PC-3 (cell line): ENCODE measurements at regions not wholly inside any gene's neighbourhood (a gene's known extent, or its start where the extent isn't known, plus 50 kb on each side); places are given as distances from the start of the nearest gene placed in this dataset.

Experiments
- ATAC-seq: fragments of 200-7000 bp; cut with Tn5 transposase; 2 replicates; pipeline ENCODE4 v1.9.1; 2020; ENCODE audit warnings: mild to moderate bottlenecking, moderate library complexity
- BruUV-seq: library from RNA; stranded (reverse); fragments of 400-500 nt; replicated peaks from 2 replicates; lab custom pipeline; 2021; lab: Mats Ljungman, UMichigan
- CTCF ChIA-PET: fragments of 300-600 bp; sonication (Branson Sonifier 250); formaldehyde crosslinking; loops from one replicate; lab custom pipeline; 2022; ENCODE audit warnings: antibody characterized with exemption; lab: Charles Lee
- POLR2A ChIA-PET: fragments of 300-600 bp; sonication (Branson Sonifier 250); formaldehyde crosslinking; loops from one replicate; lab custom pipeline; 2022; ENCODE audit warnings: antibody characterized with exemption; ENCODE audit not compliant: unreplicated experiment; lab: Charles Lee
- DNase-seq: peaks from one replicate; pipeline ENCODE4 v3.0.0-alpha.2; 2015
- H2AFZ ChIP-seq: fragments of 300-600 bp; sonication (generic); 2 replicates; pipeline ENCODE4 v1.6.0; 2016; ENCODE audit warnings: antibody characterized with exemption, low read length
- H3F3A ChIP-seq: fragments of 300-600 bp; sonication (generic); one replicate; pipeline ENCODE4 v1.6.0; 2017; ENCODE audit warnings: antibody characterized with exemption, low read length, control low read depth, mild to moderate bottlenecking; ENCODE audit not compliant: unreplicated experiment
- H3K27ac ChIP-seq: fragments of 300-600 bp; sonication (generic); 2 replicates; pipeline ENCODE4 v1.5.1; 2016; ENCODE audit warnings: mild to moderate bottlenecking, low read length
- H3K27me3 ChIP-seq: fragments of 300-600 bp; sonication (generic); 2 replicates; pipeline ENCODE4 v1.6.1; 2016; ENCODE audit warnings: low read length, mixed read lengths
- H3K36me3 ChIP-seq: fragments of 300-600 bp; sonication (generic); 2 replicates; pipeline ENCODE4 v1.6.1; 2016; ENCODE audit warnings: low read depth, mixed run types, low read length, mixed read lengths
- H3K4me1 ChIP-seq: fragments of 300-600 bp; sonication (generic); 2 replicates; pipeline ENCODE4 v1.5.1; 2016; ENCODE audit warnings: low read length; ENCODE audit not compliant: insufficient read depth
- H3K4me2 ChIP-seq: fragments of 300-600 bp; sonication (generic); 2 replicates; pipeline ENCODE4 v1.6.0; 2016; ENCODE audit warnings: low read length
- H3K4me3 ChIP-seq: fragments of 300-600 bp; sonication (generic); 2 replicates; pipeline ENCODE4 v1.5.1; 2016; ENCODE audit warnings: mild to moderate bottlenecking, low read length, mixed read lengths
- H3K79me2 ChIP-seq: fragments of 300-600 bp; sonication (generic); 2 replicates; pipeline ENCODE4 v1.6.1; 2017; ENCODE audit warnings: low read length, mixed read lengths
- H3K9ac ChIP-seq: fragments of 300-600 bp; sonication (generic); 2 replicates; pipeline ENCODE4 v1.6.0; 2016; ENCODE audit warnings: mild to moderate bottlenecking, low read length
- H3K9me2 ChIP-seq: fragments of 300-600 bp; sonication (generic); replicated peaks from 2 replicates; pipeline ENCODE4 v1.6.1; 2016; ENCODE audit warnings: mixed run types, low read length, mixed read lengths
- H3K9me3 ChIP-seq: fragments of 300-600 bp; sonication (generic); 2 replicates; pipeline ENCODE4 v1.6.1; 2016; ENCODE audit warnings: low read length, mixed read lengths
- H4K20me1 ChIP-seq: fragments of 300-600 bp; sonication (generic); 2 replicates; pipeline ENCODE4 v1.6.1; 2016; ENCODE audit warnings: low read length, mixed read lengths
- EZH2 ChIP-seq: fragments of 300-600 bp; sonication (generic); IDR thresholded peaks from one replicate; pipeline ENCODE4 v1.6.1; 2017; ENCODE audit warnings: antibody characterized with exemption, mild to moderate bottlenecking, low read length; ENCODE audit not compliant: unreplicated experiment
- EZH2phosphoT487 ChIP-seq: fragments of 300-600 bp; sonication (generic); IDR thresholded peaks from 2 replicates; pipeline ENCODE4 v1.6.1; 2018; ENCODE audit warnings: mild to moderate bottlenecking, antibody characterized with exemption, low read length, borderline replicate concordance
- intact Hi-C: fragments of 100-400 bp; cut with micrococcal nuclease; formaldehyde crosslinking; loops from 2 replicates; pipeline ENCODE4 v1.9.0; 2023
- TF ChIP-seq, protein P1 (sequence below): fragments of 300-600 bp; sonication (generic); conservative IDR thresholded peaks from 2 replicates; pipeline ENCODE4 v1.5.1; 2017; ENCODE audit warnings: antibody characterized with exemption, low read depth, mild to moderate bottlenecking, low read length

DNA sequence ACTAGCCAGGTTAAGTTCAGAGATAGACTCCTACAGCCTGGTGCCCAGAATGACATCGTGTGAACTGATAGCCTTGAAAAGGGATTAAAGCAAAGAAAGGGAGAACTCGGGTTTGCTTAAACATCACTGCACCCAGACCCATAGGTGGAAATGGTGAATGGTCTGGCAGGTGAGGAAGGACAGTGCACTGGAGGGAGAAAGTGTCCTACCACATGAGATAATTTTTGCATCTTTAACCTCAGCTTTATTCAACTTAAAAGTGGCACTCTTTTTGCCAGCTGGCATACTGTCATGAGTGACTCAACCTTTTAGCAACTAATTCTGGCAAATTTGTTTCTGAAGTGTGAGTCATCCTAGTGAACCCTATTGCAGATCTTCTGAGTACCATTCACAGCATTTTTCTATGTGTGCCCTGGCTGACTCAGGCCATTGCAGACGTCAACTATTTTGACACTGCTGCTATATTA lies 53.0 kb upstream of the DAPP1 start:
- Histone ChIP-seq H3F3A (no peaks in the 10 kb centered on the region), H3K4me2 (peak overlapping the region; percentile 52; the same call in 1 of the 2 replicates), H3K27me3 (no peaks in the 10 kb centered on the region), H4K20me1 (no peaks in the 10 kb centered on the region), H3K27ac (no peak overlapping the region), H3K9me2 (no peaks in the 10 kb centered on the region), H3K4me3 (no peak overlapping the region), H3K4me1 (peaks cover 15% of the 10 kb centered on the region), H3K9ac (no peak overlapping the region), H3K9me3 (no peaks in the 10 kb centered on the region), H2AFZ (no peak overlapping the region), H3K79me2 (no peaks in the 10 kb centered on the region), H3K36me3 (no peaks in the 10 kb centered on the region)
- ChIA-PET CTCF (no interaction called here), POLR2A (no interaction called here)
- DNase-seq, result peak; percentile 95
- no TSS peak for BruUV-seq
- no peak for TF ChIP-seq EZH2
- TF ChIP-seq, protein P1, sequence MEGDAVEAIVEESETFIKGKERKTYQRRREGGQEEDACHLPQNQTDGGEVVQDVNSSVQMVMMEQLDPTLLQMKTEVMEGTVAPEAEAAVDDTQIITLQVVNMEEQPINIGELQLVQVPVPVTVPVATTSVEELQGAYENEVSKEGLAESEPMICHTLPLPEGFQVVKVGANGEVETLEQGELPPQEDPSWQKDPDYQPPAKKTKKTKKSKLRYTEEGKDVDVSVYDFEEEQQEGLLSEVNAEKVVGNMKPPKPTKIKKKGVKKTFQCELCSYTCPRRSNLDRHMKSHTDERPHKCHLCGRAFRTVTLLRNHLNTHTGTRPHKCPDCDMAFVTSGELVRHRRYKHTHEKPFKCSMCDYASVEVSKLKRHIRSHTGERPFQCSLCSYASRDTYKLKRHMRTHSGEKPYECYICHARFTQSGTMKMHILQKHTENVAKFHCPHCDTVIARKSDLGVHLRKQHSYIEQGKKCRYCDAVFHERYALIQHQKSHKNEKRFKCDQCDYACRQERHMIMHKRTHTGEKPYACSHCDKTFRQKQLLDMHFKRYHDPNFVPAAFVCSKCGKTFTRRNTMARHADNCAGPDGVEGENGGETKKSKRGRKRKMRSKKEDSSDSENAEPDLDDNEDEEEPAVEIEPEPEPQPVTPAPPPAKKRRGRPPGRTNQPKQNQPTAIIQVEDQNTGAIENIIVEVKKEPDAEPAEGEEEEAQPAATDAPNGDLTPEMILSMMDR, result no peak
- no peak for TF ChIP-seq EZH2phosphoT487
- ATAC-seq, result peak; percentile 99
- intact Hi-C loops, result no loop called here

DNA sequence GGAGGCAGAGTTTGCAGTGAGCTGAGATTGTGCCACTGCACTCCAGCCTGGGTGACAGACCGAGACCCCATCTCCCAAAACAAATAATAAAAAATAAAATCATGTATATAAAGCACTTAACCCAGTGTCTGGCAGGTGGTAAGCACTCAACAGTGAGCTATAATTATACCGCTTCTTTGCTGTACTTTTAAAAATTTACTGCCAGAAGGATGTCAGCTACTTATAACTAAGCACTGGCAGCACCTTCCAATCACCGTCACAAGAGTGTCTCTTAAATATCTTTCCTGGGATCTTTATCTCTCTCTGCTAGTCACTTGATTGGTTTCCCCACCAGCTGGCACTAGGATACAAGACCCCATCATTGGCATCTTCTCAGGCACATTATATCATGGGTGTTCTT lies 53.9 kb upstream of the DAPP1 start:
- H3K9me3 ChIP-seq, result no peaks in the 10 kb centered on the region
- TF ChIP-seq EZH2 (no peak), EZH2phosphoT487 (no peak)
- TF ChIP-seq, protein P1, result no peak
- no peak overlapping the region for H3K9ac ChIP-seq
- no peak overlapping the region for H3K4me2 ChIP-seq
- H3K27me3 ChIP-seq, result no peaks in the 10 kb centered on the region
- no peaks in the 10 kb centered on the region for H4K20me1 ChIP-seq
- no peak for ATAC-seq
- H3K9me2 ChIP-seq, result no peaks in the 10 kb centered on the region
- H3K79me2 ChIP-seq, result no peaks in the 10 kb centered on the region
- no peaks in the 10 kb centered on the region for H3F3A ChIP-seq
- intact Hi-C loops, result no loop called here
- no peak overlapping the region for H3K27ac ChIP-seq
- no TSS peak for BruUV-seq
- no peak overlapping the region for H3K4me3 ChIP-seq
- H3K36me3 ChIP-seq, result no peaks in the 10 kb centered on the region
- POLR2A ChIA-PET, result no interaction called here
- no peak for DNase-seq
- no peak overlapping the region for H2AFZ ChIP-seq
- peaks cover 15% of the 10 kb centered on the region for H3K4me1 ChIP-seq
- CTCF ChIA-PET, result no interaction called here

- H3K27ac ChIP-seq, result no peak overlapping the region
- no peaks in the 10 kb centered on the region for H3F3A ChIP-seq
- no peak for ATAC-seq
- H3K27me3 ChIP-seq, result no peaks in the 10 kb centered on the region
- no peak overlapping the region for H3K4me2 ChIP-seq
- no TSS peak for BruUV-seq
- intact Hi-C loops, result no loop called here
- CTCF ChIA-PET, result no interaction called here
- POLR2A ChIA-PET, result no interaction called here
- H3K36me3 ChIP-seq, result no peaks in the 10 kb centered on the region
- H3K9ac ChIP-seq, result no peak overlapping the region
- TF ChIP-seq EZH2phosphoT487 (no peak), EZH2 (no peak)
- TF ChIP-seq, protein P1, result no peak
- no peaks in the 10 kb centered on the region for H3K79me2 ChIP-seq
- H3K9me3 ChIP-seq, result no peaks in the 10 kb centered on the region
- no peaks in the 10 kb centered on the region for H3K9me2 ChIP-seq
- no peaks in the 10 kb centered on the region for H4K20me1 ChIP-seq
- H3K4me3 ChIP-seq, result no peak overlapping the region
- no peak for DNase-seq
- H3K4me1 ChIP-seq, result peaks cover 26% of the 10 kb centered on the region
- H2AFZ ChIP-seq, result no peak overlapping the region
Observed at GRCh38 chr4:99759988-99760387, 56.6 kb upstream of the DAPP1 start.
